Suprapubic skin (tissue), 4 donors: ENCODE measurements at regions not wholly inside any gene's neighbourhood (a gene's known extent, or its start where the extent isn't known, plus 50 kb on each side); places are given as distances from the start of the nearest gene placed in this dataset.

ENCODE experiments used
- DNase-seq, 2 donors: peaks; one replicate each; pipeline ENCODE4 v3.0.0-alpha.2; 2019; ENCODE audit warnings: low spot score in 2 of 2
- H3K27ac ChIP-seq: fragments of 200-600 bp; sonication (generic); one replicate; pipeline ENCODE4 v1.5.1; 2019
- H3K27me3 ChIP-seq: fragments of 200-600 bp; sonication (generic); one replicate; pipeline ENCODE4 v1.5.1; 2019
- H3K36me3 ChIP-seq: fragments of 200-600 bp; sonication (generic); one replicate; pipeline ENCODE4 v1.5.1; 2019
- H3K4me1 ChIP-seq: fragments of 200-600 bp; sonication (generic); one replicate; pipeline ENCODE4 v1.5.1; 2019
- H3K4me3 ChIP-seq: fragments of 200-600 bp; sonication (generic); one replicate; pipeline ENCODE4 v1.5.1; 2019; ENCODE audit warnings: mild to moderate bottlenecking
- H3K9me3 ChIP-seq: fragments of 200-600 bp; sonication (generic); one replicate; pipeline ENCODE4 v1.5.1; 2019
- CTCF ChIP-seq, 2 donors: fragments of 200-600 bp in 1 of 2; fragments of 450-650 bp in 1 of 2; sonication (generic) in 1 of 2; IDR thresholded peaks; one replicate each; pipeline ENCODE4 v1.5.1; 2016 to 2019; ENCODE audit warnings: antibody characterized with exemption in 2 of 2, mild to moderate bottlenecking in 1 of 2, moderate library complexity in 1 of 2
- EP300 ChIP-seq: sonication (generic); formaldehyde crosslinking; IDR thresholded peaks from one replicate; pipeline ENCODE4 v1.6.1; 2017; ENCODE audit warnings: antibody characterized with exemption
- POLR2A ChIP-seq, 2 donors: fragments of 450-650 bp; IDR thresholded peaks; one replicate each; pipeline ENCODE4 v1.6.1; 2017; ENCODE audit warnings: antibody characterized with exemption in 2 of 2, mild to moderate bottlenecking in 2 of 2, moderate library complexity in 2 of 2
- POLR2AphosphoS5 ChIP-seq, 3 donors: sonication (generic); formaldehyde crosslinking; IDR thresholded peaks; one replicate each; pipeline ENCODE4 v1.6.1; 2017; ENCODE audit warnings: antibody characterized with exemption in 3 of 3
- WGBS: methylation state at CpG from one replicate; pipeline ENCODE4 v1.1.5; 2018; 5-methylcytosine and 5-hydroxymethylcytosine counted together

GRCh38 chr12:115461401-115461800 lies 777.4 kb upstream of the TBX3 start:
- Histone ChIP-seq H3K4me3 (no peak overlapping the region), H3K27me3 (no peaks in the 10 kb centered on the region), H3K27ac (no peak overlapping the region), H3K36me3 (no peaks in the 10 kb centered on the region), H3K9me3 (no peaks in the 10 kb centered on the region), H3K4me1 (no peaks in the 10 kb centered on the region)
- TF ChIP-seq CTCF (IDR thresholded peaks at IDR 0.05) (no peak), POLR2AphosphoS5 (IDR thresholded peaks at IDR 0.05) (no peak), POLR2A (IDR thresholded peaks at IDR 0.05) (no peak), EP300 (no peak)
- no peak for DNase-seq

GRCh38 chr12:115457798-115458197 lies 773.8 kb upstream of the TBX3 start:
- Histone ChIP-seq H3K27me3 (peaks cover under 1% of the 10 kb centered on the region), H3K4me1 (no peaks in the 10 kb centered on the region), H3K4me3 (no peak overlapping the region), H3K36me3 (no peaks in the 10 kb centered on the region), H3K27ac (no peak overlapping the region), H3K9me3 (no peaks in the 10 kb centered on the region)
- TF ChIP-seq POLR2A (IDR thresholded peaks at IDR 0.05) = no peak
- TF ChIP-seq CTCF (IDR thresholded peaks at IDR 0.05) = no peak
- DNase-seq = no peak
- WGBS = 88% methylated on average over 3 of the region's 3 CpGs

- Histone ChIP-seq H3K4me3 (no peak overlapping the region), H3K36me3 (no peaks in the 10 kb centered on the region), H3K27me3 (peaks cover 5% of the 10 kb centered on the region), H3K9me3 (no peaks in the 10 kb centered on the region), H3K27ac (no peak overlapping the region), H3K4me1 (peaks cover 2% of the 10 kb centered on the region)
- TF ChIP-seq EP300 (no peak), POLR2AphosphoS5 (IDR thresholded peaks at IDR 0.05) (no peak), CTCF (IDR thresholded peaks at IDR 0.05) (no peak), POLR2A (IDR thresholded peaks at IDR 0.05) (no peak)
- no peak for DNase-seq
- 85% methylated on average over 8 of the region's 8 CpGs for WGBS
Observed at GRCh38 chr12:115456946-115457689, 773.1 kb upstream of the TBX3 start.

GRCh38 chr12:115455268-115455681 lies 771.3 kb upstream of the TBX3 start:
- H3K9me3 ChIP-seq = no peaks in the 10 kb centered on the region
- 85% methylated on average over 8 of the region's 8 CpGs for WGBS
- H3K27me3 ChIP-seq = peaks cover 16% of the 10 kb centered on the region
- no peak for TF ChIP-seq EP300
- TF ChIP-seq POLR2AphosphoS5 (IDR thresholded peaks at IDR 0.05) = no peak
- no peak for TF ChIP-seq CTCF (IDR thresholded peaks at IDR 0.05)
- TF ChIP-seq POLR2A (IDR thresholded peaks at IDR 0.05) = no peak
- H3K4me1 ChIP-seq = peaks cover 10% of the 10 kb centered on the region
- DNase-seq = no peak
- no peak overlapping the region for H3K4me3 ChIP-seq
- no peak overlapping the region for H3K27ac ChIP-seq
- H3K36me3 ChIP-seq = no peaks in the 10 kb centered on the region

GRCh38 chr12:115452751-115453281 lies 768.8 kb upstream of the TBX3 start:
- no peaks in the 10 kb centered on the region for H3K9me3 ChIP-seq
- H3K4me1 ChIP-seq = peaks cover 10% of the 10 kb centered on the region
- H3K27me3 ChIP-seq = peaks cover 19% of the 10 kb centered on the region
- DNase-seq = no peak
- WGBS = 95% methylated on average over 9 of the region's 10 CpGs
- H3K4me3 ChIP-seq = no peak overlapping the region
- no peak overlapping the region for H3K27ac ChIP-seq
- no peaks in the 10 kb centered on the region for H3K36me3 ChIP-seq
- TF ChIP-seq POLR2A (IDR thresholded peaks at IDR 0.05) = no peak
- TF ChIP-seq EP300 = no peak
- no peak for TF ChIP-seq POLR2AphosphoS5 (IDR thresholded peaks at IDR 0.05)
- TF ChIP-seq CTCF (IDR thresholded peaks at IDR 0.05) = no peak
